Skeletal muscle tissue (tissue), 3 donors: ENCODE measurements at regions not wholly inside any gene's neighbourhood (a gene's known extent, or its start where the extent isn't known, plus 50 kb on each side); places are given as distances from the start of the nearest gene placed in this dataset.

Source experiments
- H3K27ac ChIP-seq: one replicate; pipeline ENCODE4 v1.7.0; 2013; ENCODE audit warnings: mild to moderate bottlenecking, low read depth, low read length, inconsistent platforms
- H3K27me3 ChIP-seq, 3 donors: one replicate each; pipeline ENCODE4 v1.7.0; 2013; ENCODE audit warnings: low read length in 3 of 3; ENCODE audit not compliant: control insufficient read depth in 3 of 3, insufficient read depth in 3 of 3
- H3K36me3 ChIP-seq, 3 donors: one replicate each; pipeline ENCODE4 v1.7.0; 2013; ENCODE audit warnings: low read length in 3 of 3; ENCODE audit not compliant: control insufficient read depth in 3 of 3, insufficient read depth in 3 of 3
- H3K4me1 ChIP-seq, 3 donors: one replicate each; pipeline ENCODE4 v1.7.0; 2013; ENCODE audit warnings: low read length in 3 of 3, mild to moderate bottlenecking in 3 of 3; ENCODE audit not compliant: control insufficient read depth in 3 of 3, insufficient read depth in 3 of 3
- H3K4me3 ChIP-seq, 3 donors: one replicate each; pipeline ENCODE4 v1.7.0; 2013; ENCODE audit warnings: low read length in 3 of 3
- H3K9ac ChIP-seq, 3 donors: one replicate each; pipeline ENCODE4 v1.7.0; 2013; ENCODE audit warnings: low read length in 3 of 3, mild to moderate bottlenecking in 3 of 3, moderate library complexity in 2 of 3, low read depth in 1 of 3
- H3K9me3 ChIP-seq, 3 donors: one replicate each; pipeline ENCODE4 v1.7.0; 2013; ENCODE audit warnings: low read length in 3 of 3; ENCODE audit not compliant: control insufficient read depth in 3 of 3
- donor health status: Osteomylitis.

DNA sequence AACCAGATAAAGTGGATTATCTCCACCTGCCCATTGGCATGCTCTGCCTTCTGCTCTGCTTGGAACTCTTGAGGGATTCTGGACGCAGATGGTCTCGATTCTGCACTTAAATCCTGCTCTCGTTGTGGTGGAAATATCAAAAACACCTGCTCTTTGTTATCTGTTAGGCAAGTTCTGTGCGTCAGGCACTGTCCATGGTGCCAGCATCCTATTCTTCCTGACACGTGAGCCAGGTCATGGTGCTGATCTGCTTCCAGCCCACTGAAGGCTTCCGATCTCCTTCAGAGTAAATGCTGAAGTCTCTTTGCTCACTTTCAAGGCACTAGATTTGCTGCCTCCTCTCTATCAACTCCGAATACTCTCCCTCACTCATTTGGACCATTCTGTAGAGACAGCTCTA, 505.6 kb downstream of the HTR7 start:
- no peaks in the 10 kb centered on the region for H3K36me3 ChIP-seq
- H3K4me3 ChIP-seq, result no peak overlapping the region
- no peak overlapping the region for H3K9ac ChIP-seq
- H3K4me1 ChIP-seq, result no peaks in the 10 kb centered on the region
- H3K27me3 ChIP-seq, result no peaks in the 10 kb centered on the region
- H3K9me3 ChIP-seq, result no peaks in the 10 kb centered on the region
- no peak overlapping the region for H3K27ac ChIP-seq

DNA sequence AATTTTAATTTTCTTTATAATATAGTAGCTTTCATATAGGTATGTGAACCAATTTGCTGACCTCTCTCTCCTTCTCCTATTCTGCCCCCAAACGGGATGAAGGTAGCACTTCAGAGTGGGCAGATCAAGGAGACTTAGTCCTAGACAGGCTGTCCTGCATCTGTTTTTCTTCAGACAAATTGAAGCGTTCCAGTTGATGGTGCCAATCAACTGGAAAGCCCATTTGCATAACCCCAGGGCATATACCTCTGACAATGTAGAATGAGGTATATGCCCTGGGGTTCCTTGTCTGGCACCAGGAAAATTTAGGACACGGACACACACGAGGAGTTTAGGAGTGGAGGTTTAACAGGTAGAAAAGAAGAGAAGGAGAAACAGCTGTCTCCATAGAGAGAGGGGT, 502.9 kb downstream of the HTR7 start:
- Histone ChIP-seq H3K9me3 (no peaks in the 10 kb centered on the region), H3K4me1 (no peaks in the 10 kb centered on the region), H3K9ac (no peak overlapping the region)

DNA sequence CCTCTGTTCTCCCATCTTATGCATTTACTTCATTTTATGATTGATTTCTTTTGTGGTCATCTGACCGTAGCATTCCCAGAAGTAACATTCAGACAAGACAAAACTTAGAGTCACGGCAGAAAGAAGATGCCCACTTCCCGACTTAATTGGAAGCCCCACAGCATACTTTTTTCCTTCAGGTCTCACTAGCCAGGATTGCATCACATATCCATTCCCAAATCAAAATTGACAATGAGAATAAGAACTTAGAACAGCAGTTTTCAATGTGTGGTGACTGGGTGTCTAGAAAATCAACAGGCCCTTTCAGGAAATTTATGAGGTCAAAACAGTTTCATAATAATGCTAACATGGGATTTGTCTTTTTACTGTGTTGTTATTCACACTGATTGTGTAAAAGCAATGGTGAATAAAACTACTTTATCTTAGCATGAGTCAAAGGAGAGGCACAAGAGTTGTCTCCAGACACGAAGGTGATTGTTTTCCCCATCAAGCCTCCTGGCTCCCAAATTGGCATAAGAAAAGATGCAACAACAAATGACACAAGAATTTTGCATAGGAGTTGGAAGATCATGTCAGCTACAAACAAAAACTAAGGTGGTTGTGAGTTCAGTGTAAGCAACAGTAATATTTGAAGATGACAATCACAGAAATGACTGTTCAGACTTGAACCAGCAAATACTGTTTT, 493.9 kb downstream of the HTR7 start:
- Histone ChIP-seq H3K9ac (no peak overlapping the region), H3K27ac (no peak overlapping the region), H3K36me3 (no peaks in the 10 kb centered on the region), H3K4me1 (no peaks in the 10 kb centered on the region), H3K4me3 (no peak overlapping the region), H3K9me3 (no peaks in the 10 kb centered on the region), H3K27me3 (no peaks in the 10 kb centered on the region)

More for the DNA sequence above, 502.9 kb downstream of the HTR7 start:
- H3K27ac ChIP-seq, result no peak overlapping the region
- H3K4me3 ChIP-seq, result no peak overlapping the region
- no peaks in the 10 kb centered on the region for H3K36me3 ChIP-seq
- H3K27me3 ChIP-seq, result no peaks in the 10 kb centered on the region

DNA sequence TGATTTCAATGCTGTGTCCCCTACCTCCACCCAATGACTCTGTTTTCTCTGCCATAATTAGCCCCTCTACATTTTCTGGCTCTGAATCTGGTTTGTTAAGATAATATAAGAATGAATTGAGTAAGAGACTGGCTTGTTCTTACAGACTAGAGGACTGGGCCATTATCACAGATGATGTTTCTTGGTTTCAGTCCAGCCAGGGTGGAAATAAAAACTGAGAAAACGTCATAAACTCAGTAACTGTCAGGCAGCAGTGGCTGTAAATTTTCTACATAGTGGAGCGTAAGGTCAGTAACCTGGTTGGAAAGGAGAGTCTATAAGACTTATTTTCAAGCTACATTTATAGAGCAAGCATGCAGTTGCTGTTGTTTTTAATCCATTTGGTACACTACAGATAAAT, 485.4 kb downstream of the HTR7 start:
- Histone ChIP-seq H3K4me3 (no peak overlapping the region), H3K36me3 (no peaks in the 10 kb centered on the region), H3K9ac (no peak overlapping the region), H3K27me3 (no peaks in the 10 kb centered on the region), H3K4me1 (no peaks in the 10 kb centered on the region), H3K9me3 (no peaks in the 10 kb centered on the region), H3K27ac (no peak overlapping the region)

- Histone ChIP-seq H3K9ac (no peak overlapping the region), H3K4me3 (no peak overlapping the region), H3K27me3 (no peaks in the 10 kb centered on the region), H3K4me1 (no peaks in the 10 kb centered on the region), H3K27ac (no peak overlapping the region), H3K36me3 (no peaks in the 10 kb centered on the region), H3K9me3 (no peaks in the 10 kb centered on the region)
Observed at GRCh38 chr10:90373911-90374310, 483.9 kb downstream of the HTR7 start.

GRCh38 chr10:90378524-90379076, 479.2 kb downstream of the HTR7 start:
- Histone ChIP-seq H3K4me1 (no peaks in the 10 kb centered on the region), H3K27me3 (no peaks in the 10 kb centered on the region), H3K4me3 (no peak overlapping the region), H3K36me3 (no peaks in the 10 kb centered on the region), H3K9ac (no peak overlapping the region), H3K9me3 (no peaks in the 10 kb centered on the region), H3K27ac (no peak overlapping the region)

- no peak overlapping the region for H3K27ac ChIP-seq
- no peaks in the 10 kb centered on the region for H3K27me3 ChIP-seq
- H3K4me1 ChIP-seq, result no peaks in the 10 kb centered on the region
- H3K36me3 ChIP-seq, result no peaks in the 10 kb centered on the region
- no peak overlapping the region for H3K9ac ChIP-seq
- H3K9me3 ChIP-seq, result no peaks in the 10 kb centered on the region
- H3K4me3 ChIP-seq, result no peak overlapping the region
Observed at GRCh38 chr10:90381468-90381867, 476.4 kb downstream of the HTR7 start.

DNA sequence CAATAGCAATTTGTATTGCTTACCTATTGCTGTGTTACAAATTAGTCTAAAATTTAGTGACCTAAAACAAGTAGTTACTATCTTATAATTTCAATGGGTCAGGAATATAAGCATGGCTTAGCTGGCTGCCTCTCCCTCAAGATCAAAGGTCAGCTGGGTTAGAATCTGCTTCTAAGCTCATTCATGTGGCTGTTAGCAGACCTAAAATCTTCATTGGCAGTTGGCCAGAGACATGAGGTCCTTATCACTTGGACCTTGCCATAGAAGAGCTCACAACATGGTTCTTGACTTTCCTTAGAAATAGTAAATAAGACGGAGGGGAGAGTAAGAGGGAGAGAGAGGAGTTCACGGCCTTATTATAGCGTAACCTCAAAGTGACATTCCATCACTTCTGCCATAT, 468.0 kb downstream of the HTR7 start:
- Histone ChIP-seq H3K4me1 (no peaks in the 10 kb centered on the region), H3K4me3 (no peak overlapping the region), H3K27ac (no peak overlapping the region), H3K36me3 (no peaks in the 10 kb centered on the region), H3K9ac (no peak overlapping the region), H3K27me3 (no peaks in the 10 kb centered on the region), H3K9me3 (no peaks in the 10 kb centered on the region)

DNA sequence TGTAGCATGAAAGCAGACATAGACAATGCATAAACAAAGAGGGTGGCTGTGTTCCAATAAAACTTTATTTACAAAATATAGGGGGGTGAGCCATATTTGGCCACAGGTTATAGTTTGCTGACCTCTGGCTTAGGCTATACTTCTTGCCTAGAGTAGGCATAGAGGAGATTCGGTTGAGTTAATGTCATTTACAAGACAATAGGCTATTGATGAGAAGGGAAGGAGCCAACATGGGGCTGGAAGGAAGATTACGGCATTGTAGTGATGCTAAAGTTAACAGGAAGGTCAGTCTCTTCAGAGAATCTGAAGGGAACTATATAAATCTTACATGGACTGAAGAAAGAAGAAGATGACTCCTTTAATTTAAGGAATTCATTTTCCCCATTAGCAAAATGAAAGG, 463.5 kb downstream of the HTR7 start:
- H3K9me3 ChIP-seq, result no peaks in the 10 kb centered on the region
- H3K4me3 ChIP-seq, result no peak overlapping the region
- H3K9ac ChIP-seq, result no peak overlapping the region
- no peaks in the 10 kb centered on the region for H3K36me3 ChIP-seq
- H3K27ac ChIP-seq, result no peak overlapping the region
- no peaks in the 10 kb centered on the region for H3K27me3 ChIP-seq
- H3K4me1 ChIP-seq, result no peaks in the 10 kb centered on the region

- Histone ChIP-seq H3K9me3 (no peaks in the 10 kb centered on the region), H3K27me3 (no peaks in the 10 kb centered on the region), H3K36me3 (no peaks in the 10 kb centered on the region), H3K4me3 (no peak overlapping the region), H3K9ac (no peak overlapping the region), H3K27ac (no peak overlapping the region), H3K4me1 (no peaks in the 10 kb centered on the region)
Observed at GRCh38 chr10:90396721-90397120, 461.1 kb downstream of the HTR7 start.
